Naive B cell (primary cell): ENCODE measurements at regions not wholly inside any gene's neighbourhood (a gene's known extent, or its start where the extent isn't known, plus 50 kb on each side); places are given as distances from the start of the nearest gene placed in this dataset.

Experiments
- ATAC-seq, 2 donors: fragments of 150-1000 bp; cut with Tn5 transposase; 2 replicates each; pipeline ENCODE4 v1.10.0; 2021; ENCODE audit warnings: low read depth in 2 of 2, mild to moderate bottlenecking in 2 of 2, moderate library complexity in 2 of 2
- DNase-seq: peaks from one replicate; pipeline ENCODE4 v3.0.0; 2022
- H3K27ac Mint-ChIP-seq, 6 donors: one replicate each; pipeline ENCODE4 v1.8.0; 2020 to 2022; ENCODE audit warnings: mild to moderate bottlenecking in 6 of 6, mixed read lengths in 6 of 6, moderate library complexity in 5 of 6, inconsistent platforms in 2 of 6
- H3K27me3 Mint-ChIP-seq, 3 donors: one replicate each; pipeline ENCODE4 v1.8.0; 2021 to 2022; ENCODE audit warnings: mixed read lengths in 3 of 3, mild to moderate bottlenecking in 1 of 3
- H3K36me3 Mint-ChIP-seq, 2 donors: one replicate each; pipeline ENCODE4 v1.8.0; 2020 to 2022; ENCODE audit warnings: mixed read lengths in 2 of 2, inconsistent platforms in 1 of 2, mild to moderate bottlenecking in 1 of 2
- H3K4me1 Mint-ChIP-seq, 3 donors: one replicate each; pipeline ENCODE4 v1.8.0; 2020 to 2022; ENCODE audit warnings: mixed read lengths in 3 of 3, inconsistent platforms in 1 of 3, mild to moderate bottlenecking in 1 of 3, moderate library complexity in 1 of 3
- H3K4me3 Mint-ChIP-seq, 8 donors: one replicate each; pipeline ENCODE4 v1.8.0; 2020 to 2022; ENCODE audit warnings: mild to moderate bottlenecking in 8 of 8, mixed read lengths in 8 of 8, moderate library complexity in 8 of 8, inconsistent platforms in 2 of 8
- H3K9me3 Mint-ChIP-seq, 7 donors: one replicate each; pipeline ENCODE4 v1.8.0; 2020 to 2022; ENCODE audit warnings: mixed read lengths in 7 of 7, mild to moderate bottlenecking in 5 of 7, inconsistent platforms in 2 of 7, moderate library complexity in 1 of 7

DNA sequence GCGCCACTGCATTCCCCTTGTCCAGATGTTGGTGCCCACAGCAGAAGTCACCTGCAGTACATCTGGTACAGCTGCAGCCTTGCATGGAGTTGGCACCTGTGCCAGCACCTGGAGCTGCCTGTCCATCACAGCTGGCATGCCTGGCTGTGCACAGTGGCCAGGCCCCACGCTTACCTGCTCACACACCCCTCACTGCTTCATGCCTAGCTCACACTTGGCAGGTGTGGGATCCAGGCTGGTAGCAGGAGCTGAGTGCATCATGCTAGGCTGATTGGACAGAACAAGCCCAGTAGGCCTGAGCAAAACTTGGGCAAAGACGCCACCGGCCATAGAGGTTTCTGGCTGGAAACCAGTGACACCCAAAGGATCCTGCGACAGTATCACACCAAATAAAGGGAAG is 402.8 kb downstream of the FOXG1 start:
- no peak overlapping the region for H3K27ac Mint-ChIP-seq
- no peaks in the 10 kb centered on the region for H3K36me3 Mint-ChIP-seq
- H3K4me1 Mint-ChIP-seq: no peaks in the 10 kb centered on the region
- H3K4me3 Mint-ChIP-seq: no peak overlapping the region
- ATAC-seq (no peak), DNase-seq (no peak)
- H3K9me3 Mint-ChIP-seq: peaks cover 0 to 14% (median 3%) of the 10 kb centered on the region in 7 donors
- H3K27me3 Mint-ChIP-seq: no peaks in the 10 kb centered on the region

DNA sequence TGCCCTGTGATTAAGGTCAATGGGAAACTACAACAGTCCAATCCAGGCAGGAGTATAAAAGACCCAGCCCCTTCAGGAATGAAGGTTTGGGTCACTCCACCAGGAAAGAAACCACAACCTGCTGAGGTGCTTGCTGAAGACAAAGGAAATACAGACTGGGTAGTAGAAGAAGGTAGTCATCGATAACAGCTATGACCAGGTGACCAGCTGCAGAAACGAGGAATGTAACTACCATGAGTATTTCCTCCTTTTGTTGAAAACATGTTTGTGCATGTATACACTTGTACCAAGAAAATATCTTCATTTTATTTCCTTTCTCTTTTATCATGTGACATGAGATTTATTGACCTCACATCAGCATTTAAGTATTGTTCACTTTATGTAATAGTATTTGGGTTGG is 409.1 kb downstream of the FOXG1 start:
- Mint-ChIP-seq H3K27me3 (no peaks in the 10 kb centered on the region), H3K27ac (no peak overlapping the region), H3K9me3 (peaks cover 2 to 14% (median 3%) of the 10 kb centered on the region in 7 donors), H3K4me3 (no peak overlapping the region), H3K4me1 (no peaks in the 10 kb centered on the region), H3K36me3 (no peaks in the 10 kb centered on the region)
- DNase-seq (no peak), ATAC-seq (no peak)

DNA sequence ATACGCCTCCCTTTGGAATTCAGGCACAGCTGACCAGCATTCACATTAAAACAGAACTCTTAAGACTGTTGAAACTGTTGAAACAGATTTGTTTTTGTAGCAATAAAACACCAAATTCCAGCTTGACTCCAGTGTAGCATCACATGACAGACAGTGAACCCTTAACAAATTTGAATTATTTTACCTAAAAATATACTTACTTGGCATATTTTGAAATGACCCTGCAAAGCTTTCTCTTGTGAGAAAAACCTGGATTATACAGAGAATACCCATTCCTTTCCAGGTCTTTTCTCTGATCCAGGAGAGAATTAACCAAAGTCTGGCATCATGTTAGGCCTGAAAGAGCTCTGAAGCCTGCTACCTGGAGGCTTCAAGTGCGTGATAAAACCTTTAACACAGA is 410.3 kb downstream of the FOXG1 start:
- Mint-ChIP-seq H3K27ac (no peak overlapping the region), H3K27me3 (no peaks in the 10 kb centered on the region), H3K4me1 (no peaks in the 10 kb centered on the region), H3K4me3 (no peak overlapping the region), H3K36me3 (no peaks in the 10 kb centered on the region), H3K9me3 (peaks cover 2 to 13% (median 3%) of the 10 kb centered on the region in 7 donors)
- no peak for ATAC-seq
- DNase-seq: no peak

DNA sequence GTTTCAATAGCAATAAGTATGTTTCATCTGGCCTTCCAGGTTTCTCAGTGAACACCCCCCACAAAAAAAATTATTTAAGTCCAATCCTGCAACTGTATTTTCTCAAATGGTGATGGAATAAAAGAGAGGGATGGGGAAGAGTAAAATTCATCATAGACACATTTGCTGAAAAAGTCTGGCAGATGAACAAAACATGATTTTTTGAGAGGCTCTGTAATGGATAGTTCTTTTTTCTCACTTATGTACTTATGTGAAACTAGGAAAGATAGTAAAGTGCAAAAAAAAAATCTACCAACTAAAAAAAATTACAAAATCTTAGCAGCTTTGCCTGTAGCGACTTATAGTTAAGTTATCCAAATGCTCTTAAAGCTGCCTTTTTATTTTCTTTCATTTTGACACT is 412.4 kb downstream of the FOXG1 start:
- H3K36me3 Mint-ChIP-seq: no peaks in the 10 kb centered on the region

GRCh38 chr14:29191092-29191491 is 424.5 kb downstream of the FOXG1 start:
- no peaks in the 10 kb centered on the region for H3K27me3 Mint-ChIP-seq
- DNase-seq (no peak), ATAC-seq (no peak)
- peaks cover 0 to 9% (median 1%) of the 10 kb centered on the region in 7 donors for H3K9me3 Mint-ChIP-seq
- H3K36me3 Mint-ChIP-seq: no peaks in the 10 kb centered on the region
- H3K4me3 Mint-ChIP-seq: no peak overlapping the region
- H3K27ac Mint-ChIP-seq: no peak overlapping the region
- no peaks in the 10 kb centered on the region for H3K4me1 Mint-ChIP-seq

More for the DNA sequence above, 412.4 kb downstream of the FOXG1 start:
- Mint-ChIP-seq H3K4me3 (no peak overlapping the region), H3K4me1 (no peaks in the 10 kb centered on the region), H3K27me3 (no peaks in the 10 kb centered on the region), H3K27ac (no peak overlapping the region), H3K9me3 (peaks cover 2 to 12% (median 4%) of the 10 kb centered on the region in 7 donors)
- no peak for ATAC-seq
- DNase-seq: no peak

- peaks cover 0 to 8% (median 0%) of the 10 kb centered on the region in 7 donors for H3K9me3 Mint-ChIP-seq
- no peak for ATAC-seq
- no peaks in the 10 kb centered on the region for H3K27me3 Mint-ChIP-seq
- no peak overlapping the region for H3K27ac Mint-ChIP-seq
- DNase-seq: no peak
- no peaks in the 10 kb centered on the region for H3K4me1 Mint-ChIP-seq
- no peak overlapping the region for H3K4me3 Mint-ChIP-seq
- no peaks in the 10 kb centered on the region for H3K36me3 Mint-ChIP-seq
Measured at GRCh38 chr14:29197557-29197956, 431.0 kb downstream of the FOXG1 start.

DNA sequence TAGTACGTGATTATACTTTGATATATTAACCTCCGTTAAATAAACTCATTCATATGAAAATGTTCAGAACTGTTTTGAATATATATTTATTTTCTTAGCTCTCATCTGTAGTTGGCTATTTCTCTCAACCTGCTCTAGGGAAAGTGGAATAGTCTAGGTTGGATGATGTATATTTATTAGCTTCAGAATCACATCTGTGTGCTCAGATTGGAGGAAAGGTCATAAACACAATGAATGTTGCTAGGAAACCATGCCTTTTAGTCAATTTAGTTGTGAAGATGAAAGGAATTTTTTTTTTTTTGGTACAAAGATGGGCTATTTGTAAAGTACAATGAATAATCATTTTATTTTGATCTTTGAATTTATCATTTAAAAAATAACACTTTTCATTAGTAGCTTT is 439.1 kb downstream of the FOXG1 start:
- no peak overlapping the region for H3K27ac Mint-ChIP-seq

DNA sequence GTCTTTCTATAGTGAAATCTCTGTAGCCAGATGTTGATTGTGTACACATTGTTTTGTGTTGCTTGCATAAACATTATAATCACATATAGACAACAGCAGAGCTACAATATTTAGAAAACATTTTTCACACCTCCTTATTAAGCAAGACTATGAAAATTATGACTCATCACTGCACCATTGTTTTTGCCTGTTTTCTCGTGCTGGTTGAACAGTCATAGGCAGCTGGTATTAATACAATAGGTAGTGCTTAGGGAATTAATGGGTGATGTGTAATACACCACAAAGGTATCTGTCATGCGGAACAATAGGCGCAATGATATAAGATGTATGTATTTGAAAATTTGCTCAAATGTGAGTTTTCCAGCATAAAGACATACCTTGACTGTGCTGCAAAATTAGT is 449.3 kb downstream of the FOXG1 start:
- Mint-ChIP-seq H3K4me3 (no peak overlapping the region), H3K4me1 (no peaks in the 10 kb centered on the region)

More for the DNA sequence above, 439.1 kb downstream of the FOXG1 start:
- ATAC-seq (no peak), DNase-seq (no peak)
- Mint-ChIP-seq H3K27me3 (no peaks in the 10 kb centered on the region), H3K4me1 (no peaks in the 10 kb centered on the region), H3K9me3 (peaks cover 0 to 4% (median 0%) of the 10 kb centered on the region in 7 donors), H3K36me3 (no peaks in the 10 kb centered on the region), H3K4me3 (no peak overlapping the region)

GRCh38 chr14:29216268-29217232 is 450.0 kb downstream of the FOXG1 start:
- ATAC-seq: no peak
- DNase-seq: no peak
- Mint-ChIP-seq H3K9me3 (peaks cover 0 to 2% (median 0%) of the 10 kb centered on the region in 7 donors), H3K27me3 (no peaks in the 10 kb centered on the region), H3K4me3 (no peak overlapping the region), H3K4me1 (no peaks in the 10 kb centered on the region), H3K27ac (no peak overlapping the region), H3K36me3 (no peaks in the 10 kb centered on the region)

More for the DNA sequence above, 449.3 kb downstream of the FOXG1 start:
- DNase-seq: no peak
- peaks cover 0 to 2% (median 0%) of the 10 kb centered on the region in 7 donors for H3K9me3 Mint-ChIP-seq
- no peak for ATAC-seq
- H3K27ac Mint-ChIP-seq: no peak overlapping the region
- H3K27me3 Mint-ChIP-seq: no peaks in the 10 kb centered on the region
- H3K36me3 Mint-ChIP-seq: no peaks in the 10 kb centered on the region

DNA sequence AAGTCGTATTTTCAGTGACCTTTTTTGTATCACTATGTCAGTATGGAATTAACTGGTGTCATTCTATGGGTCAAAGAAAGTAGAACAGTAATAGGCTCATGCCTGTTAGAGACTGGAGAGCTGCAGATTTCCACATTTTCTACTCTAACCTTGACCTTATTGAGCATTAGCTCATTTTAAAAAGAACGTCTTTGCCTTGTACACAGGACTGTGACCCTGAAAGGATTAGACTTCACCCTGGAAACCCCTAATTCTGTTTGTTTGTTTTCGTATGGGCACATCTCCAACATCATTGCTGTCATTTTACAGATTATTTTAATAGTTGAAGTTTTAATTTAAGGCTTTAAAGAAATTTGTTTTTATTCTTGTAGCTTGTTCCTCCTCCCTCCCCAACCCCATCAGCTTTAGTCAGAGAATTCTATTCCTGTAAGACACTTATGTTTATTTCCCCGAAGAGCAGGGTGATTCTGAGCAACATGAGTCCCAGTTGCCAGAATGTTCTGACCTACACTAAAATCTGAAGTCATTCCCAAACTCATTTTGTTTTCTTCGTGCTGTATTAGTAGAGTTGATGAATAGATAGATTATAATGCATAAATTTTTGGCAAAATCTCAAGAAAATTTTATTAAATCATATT is 451.3 kb downstream of the FOXG1 start:
- Mint-ChIP-seq H3K27me3 (no peaks in the 10 kb centered on the region), H3K9me3 (peaks cover 0 to 2% (median 0%) of the 10 kb centered on the region in 7 donors), H3K4me1 (no peaks in the 10 kb centered on the region), H3K27ac (no peak overlapping the region), H3K4me3 (no peak overlapping the region), H3K36me3 (no peaks in the 10 kb centered on the region)
- no peak for ATAC-seq
- no peak for DNase-seq

GRCh38 chr14:29220072-29220471 is 453.5 kb downstream of the FOXG1 start:
- no peak overlapping the region for H3K27ac Mint-ChIP-seq
- no peaks in the 10 kb centered on the region for H3K36me3 Mint-ChIP-seq
- no peak overlapping the region for H3K4me3 Mint-ChIP-seq
- no peaks in the 10 kb centered on the region for H3K27me3 Mint-ChIP-seq
- DNase-seq (no peak), ATAC-seq (no peak)
- H3K4me1 Mint-ChIP-seq: no peaks in the 10 kb centered on the region
- H3K9me3 Mint-ChIP-seq: peaks cover 0 to 2% (median 0%) of the 10 kb centered on the region in 7 donors

DNA sequence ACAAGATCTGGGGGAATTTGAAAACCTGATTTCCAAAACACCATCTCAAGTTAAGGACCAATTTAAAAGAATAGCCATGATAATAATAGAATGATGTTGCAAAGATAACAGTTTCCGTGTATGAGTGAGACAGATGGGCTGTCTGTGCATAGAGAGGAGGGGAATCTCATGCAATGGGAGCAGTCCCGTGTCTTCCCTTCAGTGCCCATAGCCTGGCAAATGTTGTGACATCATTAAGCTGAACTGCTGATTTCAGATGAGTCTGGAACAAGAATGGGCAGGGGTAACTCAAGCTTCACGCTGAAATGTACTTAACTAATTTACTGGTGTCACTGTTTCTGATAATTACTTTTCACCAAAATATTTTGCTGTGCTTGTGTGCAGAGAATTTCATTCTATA is 454.0 kb downstream of the FOXG1 start:
- ATAC-seq: no peak
- H3K4me3 Mint-ChIP-seq: no peak overlapping the region
- no peak for DNase-seq
- no peaks in the 10 kb centered on the region for H3K27me3 Mint-ChIP-seq
- H3K36me3 Mint-ChIP-seq: no peaks in the 10 kb centered on the region
- peaks cover 0 to 2% (median 0%) of the 10 kb centered on the region in 7 donors for H3K9me3 Mint-ChIP-seq
- peak overlapping the region in 1 of 6 donors; percentile 22 for H3K27ac Mint-ChIP-seq
- no peaks in the 10 kb centered on the region for H3K4me1 Mint-ChIP-seq

DNA sequence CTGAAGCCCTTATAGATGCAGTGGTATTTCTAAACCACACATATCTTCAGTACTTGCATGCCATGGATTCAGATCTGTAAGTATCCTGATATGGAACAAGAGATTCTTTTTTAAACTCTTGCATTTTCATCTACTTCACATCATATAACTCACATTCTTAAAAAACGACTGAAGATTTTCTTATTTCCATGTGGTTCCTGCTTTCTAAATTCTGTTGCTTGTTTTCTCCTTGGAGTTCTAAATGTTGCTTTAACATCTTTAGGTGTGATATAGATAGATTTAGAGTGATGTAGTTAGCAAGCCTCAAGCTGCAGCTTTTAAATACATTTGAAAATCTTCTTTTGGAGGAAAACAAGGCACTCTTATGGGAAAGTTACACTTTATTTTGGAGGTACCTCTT is 455.4 kb downstream of the FOXG1 start:
- Mint-ChIP-seq H3K27me3 (no peaks in the 10 kb centered on the region), H3K36me3 (no peaks in the 10 kb centered on the region), H3K4me3 (no peak overlapping the region), H3K9me3 (peaks cover 0 to 2% (median 0%) of the 10 kb centered on the region in 7 donors), H3K4me1 (no peaks in the 10 kb centered on the region), H3K27ac (no peak overlapping the region)
- DNase-seq: no peak
- no peak for ATAC-seq
